HEK293 (cell line): ENCODE measurements at regions not wholly inside any gene's neighbourhood (a gene's known extent, or its start where the extent isn't known, plus 50 kb on each side); places are given as distances from the start of the nearest gene placed in this dataset.

Experiments used
- CTCF ChIP-seq: fragments of 450-650 bp; formaldehyde crosslinking; IDR thresholded peaks from 2 replicates; pipeline ENCODE4 v1.5.1; 2016; ENCODE audit warnings: missing biosample characterization, missing genetic modification characterization
- KLF9 ChIP-seq: fragments of 450-650 bp; formaldehyde crosslinking; IDR thresholded peaks from 2 replicates; pipeline ENCODE4 v1.5.1; 2016; ENCODE audit warnings: missing biosample characterization, missing genetic modification characterization, low read depth
- MZF1 ChIP-seq: fragments of 450-650 bp; formaldehyde crosslinking; IDR thresholded peaks from 2 replicates; pipeline ENCODE4 v1.5.1; 2017; ENCODE audit warnings: missing biosample characterization, missing genetic modification characterization, borderline replicate concordance
- PATZ1 ChIP-seq: fragments of 450-650 bp; formaldehyde crosslinking; IDR thresholded peaks from 2 replicates; pipeline ENCODE4 v1.5.1; 2016; ENCODE audit warnings: missing biosample characterization, missing genetic modification characterization
- ZEB2 ChIP-seq: fragments of 450-650 bp; formaldehyde crosslinking; IDR thresholded peaks from 2 replicates; pipeline ENCODE4 v1.5.1; 2016; ENCODE audit warnings: missing biosample characterization, missing genetic modification characterization
- ZFP41 ChIP-seq: fragments of 450-650 bp; formaldehyde crosslinking; IDR thresholded peaks from 2 replicates; pipeline ENCODE4 v1.5.1; 2016; ENCODE audit warnings: missing biosample characterization, missing genetic modification characterization, borderline replicate concordance
- ZNF302 ChIP-seq: fragments of 450-650 bp; formaldehyde crosslinking; IDR thresholded peaks from 2 replicates; pipeline ENCODE4 v1.5.1; 2016; ENCODE audit warnings: missing biosample characterization, missing genetic modification characterization, low read depth
- ZNF335 ChIP-seq: fragments of 450-650 bp; formaldehyde crosslinking; conservative IDR thresholded peaks from 2 replicates; pipeline ENCODE4 v1.5.1; 2016; ENCODE audit warnings: missing biosample characterization, missing genetic modification characterization
- ZNF629 ChIP-seq: fragments of 450-650 bp; formaldehyde crosslinking; IDR thresholded peaks from 2 replicates; pipeline ENCODE4 v1.5.1; 2017; ENCODE audit warnings: missing biosample characterization, missing genetic modification characterization
- ZSCAN4 ChIP-seq: fragments of 450-650 bp; formaldehyde crosslinking; IDR thresholded peaks from 2 replicates; pipeline ENCODE4 v1.5.1; 2017; ENCODE audit warnings: missing biosample characterization, missing genetic modification characterization

- TF ChIP-seq CTCF (tag by site-specific recombination): no peak
- no peak for TF ChIP-seq PATZ1
- TF ChIP-seq ZNF302 (tag by site-specific recombination): no peak
- TF ChIP-seq MZF1: no peak
- no peak for TF ChIP-seq ZSCAN4 (tag by site-specific recombination)
- no peak for TF ChIP-seq ZNF629
- TF ChIP-seq ZFP41 (tag by site-specific recombination): no peak
- TF ChIP-seq ZNF335 (tag by site-specific recombination): no peak
- TF ChIP-seq ZEB2 (tag by site-specific recombination): no peak
- TF ChIP-seq KLF9 (tag by site-specific recombination): no peak
Measured at GRCh38 chr10:61250131-61250530, 203.1 kb downstream of the TMEM26 start.
